ENCODE measurements at regions not wholly inside any gene's neighbourhood (a gene's known extent, or its start where the extent isn't known, plus 50 kb on each side); places are given as distances from the start of the nearest gene placed in this dataset.

- no peak for TF ChIP-seq CTCF (IDR thresholded peaks at IDR 0.05)
- TF ChIP-seq HMGXB4 (CRISPR knock-in tag; IDR thresholded peaks at IDR 0.05; ENCODE audit: borderline replicate concordance) = no peak
- TF ChIP-seq RARB (CRISPR knock-in tag; IDR thresholded peaks at IDR 0.05) = no peak
These were observed 1020.4 kb downstream of the CBLN2 start for GRCh38 chr18:71523483-71524435.
